NCI-H2029 (cell line): ENCODE measurements at regions not wholly inside any gene's neighbourhood (a gene's known extent, or its start where the extent isn't known, plus 50 kb on each side); places are given as distances from the start of the nearest gene placed in this dataset.
A peak's percentile ranks its signal among the peaks of the same experiment; 100 is the strongest.

Experiments used
- DNase-seq: peaks from one replicate; lab custom pipeline; 2025; lab: John Stamatoyannopoulos, UW

- peak; percentile 76 for DNase-seq
Observed at GRCh38 chr12:113658006-113658655, 186.5 kb upstream of the LHX5 start.

GRCh38 chr12:113655919-113656318, 184.2 kb upstream of the LHX5 start:
- no peak for DNase-seq

GRCh38 chr12:113655479-113655878, 183.8 kb upstream of the LHX5 start:
- DNase-seq = no peak

GRCh38 chr12:113651662-113652061, 180.0 kb upstream of the LHX5 start:
- DNase-seq = no peak

GRCh38 chr12:113650476-113650875, 178.8 kb upstream of the LHX5 start:
- no peak for DNase-seq

- no peak for DNase-seq
Observed at GRCh38 chr12:113649256-113649830, 177.7 kb upstream of the LHX5 start.

- no peak for DNase-seq
Observed at GRCh38 chr12:113647048-113647447, 175.4 kb upstream of the LHX5 start.

GRCh38 chr12:113645603-113646002, 173.9 kb upstream of the LHX5 start:
- no peak for DNase-seq

GRCh38 chr12:113645183-113645582, 173.5 kb upstream of the LHX5 start:
- no peak for DNase-seq

- no peak for DNase-seq
Observed at GRCh38 chr12:113643177-113643974, 171.7 kb upstream of the LHX5 start.

GRCh38 chr12:113642672-113643071, 171.0 kb upstream of the LHX5 start:
- DNase-seq = no peak

GRCh38 chr12:113642216-113642615, 170.5 kb upstream of the LHX5 start:
- no peak for DNase-seq

- no peak for DNase-seq
Observed at GRCh38 chr12:113641426-113642030, 169.9 kb upstream of the LHX5 start.

- DNase-seq = no peak
Observed at GRCh38 chr12:113640837-113641236, 169.2 kb upstream of the LHX5 start.

- DNase-seq = no peak
Observed at GRCh38 chr12:113639474-113639873, 167.8 kb upstream of the LHX5 start.

GRCh38 chr12:113638460-113638775, 166.7 kb upstream of the LHX5 start:
- no peak for DNase-seq

GRCh38 chr12:113634982-113635381, 163.3 kb upstream of the LHX5 start:
- no peak for DNase-seq

GRCh38 chr12:113634474-113634873, 162.8 kb upstream of the LHX5 start:
- DNase-seq = no peak

GRCh38 chr12:113633678-113634332, 162.1 kb upstream of the LHX5 start:
- no peak for DNase-seq

GRCh38 chr12:113630625-113631024, 159.0 kb upstream of the LHX5 start:
- no peak for DNase-seq

GRCh38 chr12:113625499-113625898, 153.8 kb upstream of the LHX5 start:
- no peak for DNase-seq

- DNase-seq = no peak
Observed at GRCh38 chr12:113622410-113622809, 150.7 kb upstream of the LHX5 start.
